GM12878 (cell line): ENCODE measurements at regions not wholly inside any gene's neighbourhood (a gene's known extent, or its start where the extent isn't known, plus 50 kb on each side); places are given as distances from the start of the nearest gene placed in this dataset.

Experiments used
- ATAC-seq: fragments of 200-7000 bp; cut with Tn5 transposase; 3 replicates; pipeline ENCODE4 v1.9.1; 2020; ENCODE audit warnings: mild to moderate bottlenecking, moderate library complexity
- BruUV-seq: library from RNA; stranded (reverse); fragments of 400-500 nt; replicated peaks from 2 replicates; lab custom pipeline; 2021; lab: Mats Ljungman, UMichigan
- CTCF ChIA-PET: fragments of 300-600 bp; sonication (Branson Sonifier 250); formaldehyde crosslinking; extraction: SDS; loops from one replicate; lab custom pipeline; 2021; ENCODE audit warnings: inconsistent platforms; lab: Yijun Ruan, JAX
- POLR2A ChIA-PET: fragments of 350-600 bp; formaldehyde crosslinking; extraction: SDS; loops from one replicate; lab custom pipeline; 2021; ENCODE audit warnings: inconsistent platforms; lab: Charles Lee
- RAD21 ChIA-PET: fragments of 300-600 bp; sonication (Branson Sonifier 250); formaldehyde crosslinking; loops from one replicate; lab custom pipeline; 2023; ENCODE audit warnings: antibody characterized with exemption; ENCODE audit not compliant: unreplicated experiment; lab: Charles Lee
- SMC1A ChIA-PET: fragments of 300-600 bp; sonication (Branson Sonifier 250); formaldehyde crosslinking; loops from one replicate; lab custom pipeline; 2023; ENCODE audit not compliant: unreplicated experiment, uncharacterized antibody; lab: Charles Lee
- DNase-seq: peaks from one replicate; pipeline ENCODE4 v3.0.0-alpha.2; 2011; ENCODE audit warnings: low read depth, low spot score
- FAIRE-seq: peaks from 3 replicates; lab custom pipeline; 2011; peaks lifted over from hg19 to GRCh38; lab: Jason Lieb, UNC
- H2AFZ ChIP-seq: 2 replicates; pipeline ENCODE4 v1.6.0; 2011; ENCODE audit warnings: low read depth, low read length, control low read depth; ENCODE audit not compliant: control insufficient read depth
- H3K27ac ChIP-seq: 2 replicates; pipeline ENCODE4 v1.5.1; 2011; ENCODE audit warnings: control low read depth; ENCODE audit not compliant: control insufficient read depth, insufficient read depth
- H3K27me3 ChIP-seq, 2 experiments: replicated peaks in 1 of 2; 2 replicates each; pipeline versions ENCODE4 v1.6.0 to v1.6.1; 2011; ENCODE audit warnings: low read length in 1 of 2; ENCODE audit not compliant: control insufficient read depth in 2 of 2, insufficient read depth in 2 of 2
- H3K36me3 ChIP-seq, 2 experiments: 2 replicates each; pipeline ENCODE4 v1.5.1; 2011; ENCODE audit warnings: low read length in 1 of 2; ENCODE audit not compliant: control insufficient read depth in 2 of 2, insufficient read depth in 2 of 2
- H3K4me1 ChIP-seq: 2 replicates; pipeline ENCODE4 v1.6.1; 2011; ENCODE audit warnings: mild to moderate bottlenecking, low read length, moderate library complexity, mixed read lengths; ENCODE audit not compliant: control insufficient read depth, insufficient read depth
- H3K4me2 ChIP-seq: 2 replicates; pipeline ENCODE4 v1.6.0; 2011; ENCODE audit warnings: control low read depth; ENCODE audit not compliant: control insufficient read depth, insufficient read depth
- H3K4me3 ChIP-seq: fragments of 200-600 bp; sonication (generic); 2 replicates; pipeline ENCODE4 v1.5.1; 2016
- H3K79me2 ChIP-seq: 2 replicates; pipeline ENCODE4 v1.6.0; 2011; ENCODE audit warnings: low read length; ENCODE audit not compliant: control insufficient read depth, insufficient read depth
- H3K9ac ChIP-seq: 2 replicates; pipeline ENCODE4 v1.8.0; 2011; ENCODE audit warnings: low read length, control low read depth, mixed read lengths; ENCODE audit not compliant: control insufficient read depth, insufficient read depth
- H3K9me3 ChIP-seq: replicated peaks from 3 replicates; pipeline ENCODE4 v1.5.1; 2011; ENCODE audit warnings: mild to moderate bottlenecking, low read length; ENCODE audit not compliant: control insufficient read depth, insufficient read depth
- H4K20me1 ChIP-seq: 2 replicates; pipeline ENCODE4 v1.6.0; 2011; ENCODE audit not compliant: control insufficient read depth, insufficient read depth
- BCL11A ChIP-seq: IDR thresholded peaks from 2 replicates; pipeline ENCODE4 v1.6.1; 2011; ENCODE audit warnings: low read depth, low read length
- CREM ChIP-seq: IDR thresholded peaks from 2 replicates; pipeline ENCODE4 v1.6.1; 2014; ENCODE audit warnings: antibody characterized with exemption, low read depth
- CUX1 ChIP-seq: IDR thresholded peaks from 2 replicates; pipeline ENCODE4 v1.6.1; 2012; ENCODE audit warnings: improper control_type of control experiment, low read depth, low read length; ENCODE audit not compliant: insufficient replicate concordance
- DPF2 ChIP-seq: fragments of 450-650 bp; IDR thresholded peaks from 2 replicates; pipeline ENCODE4 v1.6.1; 2017; ENCODE audit warnings: mild to moderate bottlenecking
- IRF5 ChIP-seq: fragments of 450-650 bp; IDR thresholded peaks from 2 replicates; pipeline ENCODE4 v1.6.1; 2017; ENCODE audit warnings: borderline replicate concordance
- NFYA ChIP-seq: IDR thresholded peaks from 2 replicates; pipeline ENCODE4 v1.6.1; 2011; ENCODE audit warnings: low read depth, mild to moderate bottlenecking, low read length, improper control_type of control experiment, borderline replicate concordance
- POLR2A ChIP-seq: IDR thresholded peaks from 2 replicates; pipeline ENCODE4 v1.6.1; 2011; ENCODE audit warnings: low read depth, mild to moderate bottlenecking, low read length
- RCOR1 ChIP-seq: conservative IDR thresholded peaks from 2 replicates; pipeline ENCODE4 v1.6.1; 2012; ENCODE audit warnings: low read depth, low read length, improper control_type of control experiment
- SIN3A ChIP-seq: IDR thresholded peaks from 2 replicates; pipeline ENCODE4 v1.6.1; 2012; ENCODE audit warnings: low read depth, low read length, improper control_type of control experiment
- SMAD1 ChIP-seq: fragments of 450-650 bp; IDR thresholded peaks from 2 replicates; pipeline ENCODE4 v1.6.1; 2018; ENCODE audit warnings: mild to moderate bottlenecking, low read depth; ENCODE audit not compliant: partially characterized antibody
- ZBED1 ChIP-seq: IDR thresholded peaks from 2 replicates; pipeline ENCODE4 v1.6.1; 2016; ENCODE audit warnings: borderline replicate concordance
- ZZZ3 ChIP-seq: IDR thresholded peaks from 2 replicates; pipeline ENCODE4 v1.6.1; 2011; ENCODE audit warnings: low read depth; ENCODE audit not compliant: control insufficient read depth, insufficient read length
- WGBS: methylation state at CpG from one replicate; pipeline ENCODE4 v1.1.6; 2016; ENCODE audit warnings: low lambda C conversion rate; ENCODE audit not compliant: insufficient replicate concordance, insufficient coverage; ENCODE audit errors: missing lambda C conversion rate; 5-methylcytosine and 5-hydroxymethylcytosine counted together
- in situ Hi-C: fragments of 300-500 bp; cut with MboI; formaldehyde crosslinking; loops from 9 replicates; pipeline ENCODE4 v1.14.3; 2018; ENCODE audit warnings: mixed read lengths
- intact Hi-C: fragments of 100-400 bp; cut with micrococcal nuclease; formaldehyde crosslinking; loops from one replicate; pipeline ENCODE4 v1.14.2; 2022; ENCODE audit not compliant: unreplicated experiment
- TF ChIP-seq, protein P1 (sequence below): fragments of 450-650 bp; IDR thresholded peaks from 2 replicates; pipeline ENCODE4 v1.6.1; 2017; ENCODE audit warnings: mild to moderate bottlenecking, moderate library complexity
- TF ChIP-seq, protein P2 (sequence below): fragments of 450-650 bp; IDR thresholded peaks from 2 replicates; pipeline ENCODE4 v1.6.1; 2017; ENCODE audit warnings: mild to moderate bottlenecking, low read depth, inconsistent platforms; ENCODE audit not compliant: poor library complexity, severe bottlenecking

DNA sequence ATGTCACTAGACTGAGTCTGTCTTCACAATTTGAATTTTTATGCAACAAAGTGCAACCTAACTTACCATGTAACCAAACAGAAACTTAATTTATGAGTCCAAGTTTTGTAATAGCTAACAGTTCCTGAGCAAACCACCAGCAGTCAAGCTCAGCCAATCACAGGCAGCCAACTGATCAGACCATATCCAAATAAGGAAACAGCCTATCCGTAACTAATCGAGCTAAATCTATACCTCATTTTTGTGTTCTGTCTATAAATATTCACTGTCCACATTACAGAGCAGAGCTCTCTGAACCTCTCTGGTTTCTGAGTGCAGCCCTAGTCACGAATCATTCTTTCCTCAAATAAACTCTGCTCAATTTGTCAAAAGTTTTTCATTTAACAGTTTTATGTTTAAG lies 367.6 kb downstream of the PRR32 start:
- ChIA-PET SMC1A (no interaction called here), RAD21 (no interaction called here), CTCF (no interaction called here), POLR2A (no interaction called here)
- DNase-seq = no peak
- peak; percentile 63 for ATAC-seq
- no TSS peak for BruUV-seq
- no peak overlapping the region for H3K4me2 ChIP-seq
- H3K79me2 ChIP-seq = no peaks in the 10 kb centered on the region
- H3K27ac ChIP-seq = no peak overlapping the region
- in situ Hi-C loops (no loop called here), intact Hi-C loops (no loop called here)
- H2AFZ ChIP-seq = no peak overlapping the region
- no peak overlapping the region for H3K4me3 ChIP-seq
- no peaks in the 10 kb centered on the region for H4K20me1 ChIP-seq
- H3K36me3 ChIP-seq = no peaks in the 10 kb centered on the region
- H3K9ac ChIP-seq = no peak overlapping the region
- no peaks in the 10 kb centered on the region for H3K27me3 ChIP-seq
- H3K9me3 ChIP-seq = no peaks in the 10 kb centered on the region
- WGBS = 0% methylated on average over 3 of the region's 3 CpGs
- no peak for FAIRE-seq
- no peaks in the 10 kb centered on the region for H3K4me1 ChIP-seq
- TF ChIP-seq RCOR1 (no peak), BCL11A (no peak), ZBED1 (no peak), ZZZ3 (no peak), NFYA (no peak), DPF2 (no peak), SIN3A (no peak), CUX1 (no peak), CREM (no peak), POLR2A (no peak), SMAD1 (no peak), IRF5 (no peak)
- TF ChIP-seq, protein P1, sequence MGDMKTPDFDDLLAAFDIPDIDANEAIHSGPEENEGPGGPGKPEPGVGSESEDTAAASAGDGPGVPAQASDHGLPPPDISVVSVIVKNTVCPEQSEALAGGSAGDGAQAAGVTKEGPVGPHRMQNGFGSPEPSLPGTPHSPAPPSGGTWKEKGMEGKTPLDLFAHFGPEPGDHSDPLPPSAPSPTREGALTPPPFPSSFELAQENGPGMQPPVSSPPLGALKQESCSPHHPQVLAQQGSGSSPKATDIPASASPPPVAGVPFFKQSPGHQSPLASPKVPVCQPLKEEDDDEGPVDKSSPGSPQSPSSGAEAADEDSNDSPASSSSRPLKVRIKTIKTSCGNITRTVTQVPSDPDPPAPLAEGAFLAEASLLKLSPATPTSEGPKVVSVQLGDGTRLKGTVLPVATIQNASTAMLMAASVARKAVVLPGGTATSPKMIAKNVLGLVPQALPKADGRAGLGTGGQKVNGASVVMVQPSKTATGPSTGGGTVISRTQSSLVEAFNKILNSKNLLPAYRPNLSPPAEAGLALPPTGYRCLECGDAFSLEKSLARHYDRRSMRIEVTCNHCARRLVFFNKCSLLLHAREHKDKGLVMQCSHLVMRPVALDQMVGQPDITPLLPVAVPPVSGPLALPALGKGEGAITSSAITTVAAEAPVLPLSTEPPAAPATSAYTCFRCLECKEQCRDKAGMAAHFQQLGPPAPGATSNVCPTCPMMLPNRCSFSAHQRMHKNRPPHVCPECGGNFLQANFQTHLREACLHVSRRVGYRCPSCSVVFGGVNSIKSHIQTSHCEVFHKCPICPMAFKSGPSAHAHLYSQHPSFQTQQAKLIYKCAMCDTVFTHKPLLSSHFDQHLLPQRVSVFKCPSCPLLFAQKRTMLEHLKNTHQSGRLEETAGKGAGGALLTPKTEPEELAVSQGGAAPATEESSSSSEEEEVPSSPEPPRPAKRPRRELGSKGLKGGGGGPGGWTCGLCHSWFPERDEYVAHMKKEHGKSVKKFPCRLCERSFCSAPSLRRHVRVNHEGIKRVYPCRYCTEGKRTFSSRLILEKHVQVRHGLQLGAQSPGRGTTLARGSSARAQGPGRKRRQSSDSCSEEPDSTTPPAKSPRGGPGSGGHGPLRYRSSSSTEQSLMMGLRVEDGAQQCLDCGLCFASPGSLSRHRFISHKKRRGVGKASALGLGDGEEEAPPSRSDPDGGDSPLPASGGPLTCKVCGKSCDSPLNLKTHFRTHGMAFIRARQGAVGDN = no peak
- TF ChIP-seq, protein P2, sequence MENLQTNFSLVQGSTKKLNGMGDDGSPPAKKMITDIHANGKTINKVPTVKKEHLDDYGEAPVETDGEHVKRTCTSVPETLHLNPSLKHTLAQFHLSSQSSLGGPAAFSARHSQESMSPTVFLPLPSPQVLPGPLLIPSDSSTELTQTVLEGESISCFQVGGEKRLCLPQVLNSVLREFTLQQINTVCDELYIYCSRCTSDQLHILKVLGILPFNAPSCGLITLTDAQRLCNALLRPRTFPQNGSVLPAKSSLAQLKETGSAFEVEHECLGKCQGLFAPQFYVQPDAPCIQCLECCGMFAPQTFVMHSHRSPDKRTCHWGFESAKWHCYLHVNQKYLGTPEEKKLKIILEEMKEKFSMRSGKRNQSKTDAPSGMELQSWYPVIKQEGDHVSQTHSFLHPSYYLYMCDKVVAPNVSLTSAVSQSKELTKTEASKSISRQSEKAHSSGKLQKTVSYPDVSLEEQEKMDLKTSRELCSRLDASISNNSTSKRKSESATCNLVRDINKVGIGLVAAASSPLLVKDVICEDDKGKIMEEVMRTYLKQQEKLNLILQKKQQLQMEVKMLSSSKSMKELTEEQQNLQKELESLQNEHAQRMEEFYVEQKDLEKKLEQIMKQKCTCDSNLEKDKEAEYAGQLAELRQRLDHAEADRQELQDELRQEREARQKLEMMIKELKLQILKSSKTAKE = no peak
